ENCODE measurements at regions not wholly inside any gene's neighbourhood (a gene's known extent, or its start where the extent isn't known, plus 50 kb on each side); places are given as distances from the start of the nearest gene placed in this dataset.

DNA sequence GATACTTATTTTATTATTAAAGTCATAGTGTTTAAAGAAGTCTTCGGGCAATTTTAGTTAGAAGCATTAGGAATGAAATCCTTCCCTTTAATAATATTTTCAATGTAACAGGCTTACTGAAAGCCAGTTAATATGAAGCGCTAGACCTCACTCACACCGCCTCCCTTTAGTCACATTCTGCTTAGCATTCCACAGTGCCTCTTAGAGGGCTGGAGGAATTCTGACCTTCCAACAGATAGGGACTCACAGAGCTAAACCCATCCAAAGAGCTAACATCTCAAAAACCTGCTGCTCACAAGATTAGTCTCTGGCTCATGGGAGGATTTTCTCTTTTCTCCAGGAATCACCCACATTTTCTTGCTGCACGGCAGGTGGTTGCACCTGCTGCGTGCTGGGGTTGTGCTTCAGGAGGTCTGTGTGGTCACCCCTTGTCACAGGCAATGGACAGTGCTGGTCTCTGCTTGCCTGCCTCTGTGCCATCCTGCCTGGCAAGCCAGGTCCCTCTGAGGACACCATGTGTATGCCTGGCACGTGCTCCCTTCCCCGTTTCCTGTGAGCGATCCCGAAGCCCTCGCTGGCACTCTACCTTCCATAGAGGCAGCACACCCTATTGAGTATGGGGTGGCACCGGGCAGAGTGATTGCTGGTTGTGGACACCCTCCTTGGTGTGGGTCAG is 91.8 kb downstream of the KLF6 start:
- peaks cover 0 to 14% (median 0%) of the 10 kb centered on the region in 4 donors for H3K4me1 ChIP-seq
- H3K36me3 ChIP-seq: no peaks in the 10 kb centered on the region
- H3K27me3 ChIP-seq: no peaks in the 10 kb centered on the region
- no peak for DNase-seq (ENCODE audit: low spot score in 2 of 2)
- no peaks in the 10 kb centered on the region for H3K9me3 ChIP-seq
- TF ChIP-seq, protein P1, sequence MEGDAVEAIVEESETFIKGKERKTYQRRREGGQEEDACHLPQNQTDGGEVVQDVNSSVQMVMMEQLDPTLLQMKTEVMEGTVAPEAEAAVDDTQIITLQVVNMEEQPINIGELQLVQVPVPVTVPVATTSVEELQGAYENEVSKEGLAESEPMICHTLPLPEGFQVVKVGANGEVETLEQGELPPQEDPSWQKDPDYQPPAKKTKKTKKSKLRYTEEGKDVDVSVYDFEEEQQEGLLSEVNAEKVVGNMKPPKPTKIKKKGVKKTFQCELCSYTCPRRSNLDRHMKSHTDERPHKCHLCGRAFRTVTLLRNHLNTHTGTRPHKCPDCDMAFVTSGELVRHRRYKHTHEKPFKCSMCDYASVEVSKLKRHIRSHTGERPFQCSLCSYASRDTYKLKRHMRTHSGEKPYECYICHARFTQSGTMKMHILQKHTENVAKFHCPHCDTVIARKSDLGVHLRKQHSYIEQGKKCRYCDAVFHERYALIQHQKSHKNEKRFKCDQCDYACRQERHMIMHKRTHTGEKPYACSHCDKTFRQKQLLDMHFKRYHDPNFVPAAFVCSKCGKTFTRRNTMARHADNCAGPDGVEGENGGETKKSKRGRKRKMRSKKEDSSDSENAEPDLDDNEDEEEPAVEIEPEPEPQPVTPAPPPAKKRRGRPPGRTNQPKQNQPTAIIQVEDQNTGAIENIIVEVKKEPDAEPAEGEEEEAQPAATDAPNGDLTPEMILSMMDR (IDR thresholded peaks at IDR 0.05): no peak
- no peak for TF ChIP-seq EP300 (IDR thresholded peaks at IDR 0.05)
- no peak for TF ChIP-seq POLR2A (IDR thresholded peaks at IDR 0.05)
- H3K27ac ChIP-seq: no peak overlapping the region
- 84 to 93% methylated on average over 11 of the region's 11 CpGs for WGBS, 2 donors
- no peak overlapping the region for H3K4me3 ChIP-seq

DNA sequence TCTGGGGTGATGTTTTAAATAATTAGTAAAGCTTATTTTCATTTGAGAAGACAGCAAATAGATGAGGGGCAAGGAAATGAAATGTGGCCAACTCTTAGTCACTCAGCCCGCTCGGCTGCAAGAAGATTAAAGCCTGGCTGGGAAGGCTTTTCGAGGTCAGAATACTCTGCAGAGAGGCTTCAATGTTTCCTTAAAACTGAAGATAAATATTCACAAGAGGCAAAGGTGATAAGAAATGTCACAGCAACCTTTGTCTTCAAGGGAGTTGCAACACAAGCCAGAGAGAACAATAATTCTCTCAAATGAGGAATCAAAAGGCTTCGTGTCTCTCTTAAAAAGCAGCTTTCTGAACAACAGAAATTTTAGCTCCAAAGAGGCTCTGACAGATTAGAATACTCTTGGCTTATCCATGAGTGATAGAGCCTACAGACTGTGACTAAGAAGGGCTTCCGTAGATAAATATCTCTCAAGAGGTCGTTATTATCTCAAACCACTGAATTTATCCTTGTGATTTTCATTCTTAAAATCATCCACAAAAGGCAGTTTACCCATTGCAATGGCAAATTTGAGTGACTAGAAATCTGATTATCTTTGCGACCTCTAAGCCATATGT is 92.5 kb downstream of the KLF6 start:
- no peak overlapping the region for H3K4me3 ChIP-seq
- H3K27me3 ChIP-seq: no peaks in the 10 kb centered on the region
- WGBS, 2 donors: 41 to 52% methylated on average over 7 of the region's 7 CpGs
- no peaks in the 10 kb centered on the region for H3K9me3 ChIP-seq
- H3K4me1 ChIP-seq: peaks cover 0 to 14% (median 0%) of the 10 kb centered on the region in 4 donors
- DNase-seq (ENCODE audit: low spot score in 2 of 2): no peak
- peak overlapping the region in 1 of 4 donors; percentile 54 for H3K27ac ChIP-seq
- no peak for TF ChIP-seq EP300 (IDR thresholded peaks at IDR 0.05)
- TF ChIP-seq, protein P1 (IDR thresholded peaks at IDR 0.05): no peak
- TF ChIP-seq POLR2A (IDR thresholded peaks at IDR 0.05): no peak
- H3K36me3 ChIP-seq: no peaks in the 10 kb centered on the region

DNA sequence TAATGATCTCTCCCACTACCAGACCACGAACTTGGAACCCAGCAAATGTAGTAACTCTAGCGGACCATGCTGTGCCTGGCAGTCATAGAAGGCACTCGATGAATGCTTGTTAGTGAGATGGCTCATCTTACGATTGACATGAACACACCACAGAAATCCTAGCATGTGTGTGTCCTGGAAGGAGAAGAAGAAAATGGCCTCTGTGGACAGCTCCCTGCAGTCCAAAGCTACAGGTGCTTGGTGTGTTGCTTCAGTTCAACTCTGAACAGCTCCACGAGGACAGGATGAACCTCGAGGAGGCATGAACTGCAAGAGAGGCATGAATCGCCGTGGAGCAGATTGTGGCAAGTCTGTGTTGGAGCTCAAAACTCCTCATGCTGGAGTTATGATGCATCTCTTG is 93.5 kb downstream of the KLF6 start:
- Histone ChIP-seq H3K36me3 (no peaks in the 10 kb centered on the region), H3K27ac (no peak overlapping the region), H3K4me3 (no peak overlapping the region), H3K9me3 (no peaks in the 10 kb centered on the region), H3K4me1 (peaks cover 0 to 14% (median 0%) of the 10 kb centered on the region in 4 donors), H3K27me3 (no peaks in the 10 kb centered on the region)
- DNase-seq (ENCODE audit: low spot score in 2 of 2): no peak
- WGBS, 2 donors: 87 to 93% methylated on average over 8 of the region's 8 CpGs
- no peak for TF ChIP-seq POLR2A (IDR thresholded peaks at IDR 0.05)
- TF ChIP-seq, protein P1 (IDR thresholded peaks at IDR 0.05): no peak
- TF ChIP-seq EP300 (IDR thresholded peaks at IDR 0.05): no peak

DNA sequence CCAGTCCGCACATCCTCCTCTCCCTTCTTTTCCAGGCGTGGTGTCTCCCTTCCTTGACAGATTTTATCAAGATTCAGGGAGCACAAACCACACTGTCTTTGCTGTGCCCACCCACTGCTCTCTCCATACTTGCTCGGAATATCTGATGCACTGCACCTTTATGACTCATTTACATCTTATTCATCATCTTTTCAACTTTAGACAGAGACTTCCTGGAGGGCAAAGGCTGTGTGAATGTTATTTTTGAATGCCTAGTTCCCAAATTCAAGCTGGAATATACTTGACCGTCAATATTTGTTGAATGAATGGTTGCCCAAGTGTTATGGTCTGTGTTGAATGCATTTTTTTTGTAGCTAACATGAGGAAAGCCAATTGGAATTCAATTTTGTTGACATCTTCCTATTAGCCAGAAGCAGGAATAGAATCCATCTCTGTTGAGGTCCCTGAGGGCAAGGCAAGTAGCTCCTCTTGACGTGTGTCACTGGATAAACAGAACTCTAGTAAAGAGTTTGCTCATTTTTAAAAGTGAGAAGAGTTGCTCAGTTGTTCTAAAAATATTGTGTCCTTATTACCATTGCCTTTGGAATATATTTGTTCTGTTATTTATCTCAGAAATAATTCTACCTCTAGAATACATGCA is 95.0 kb downstream of the KLF6 start:
- Histone ChIP-seq H3K27me3 (no peaks in the 10 kb centered on the region), H3K4me3 (no peak overlapping the region), H3K4me1 (peaks cover 0 to 14% (median 0%) of the 10 kb centered on the region in 4 donors), H3K27ac (no peak overlapping the region), H3K36me3 (no peaks in the 10 kb centered on the region), H3K9me3 (no peaks in the 10 kb centered on the region)
- no peak for DNase-seq (ENCODE audit: low spot score in 2 of 2)
- TF ChIP-seq, protein P1 (IDR thresholded peaks at IDR 0.05): no peak
- TF ChIP-seq EP300 (IDR thresholded peaks at IDR 0.05): no peak
- TF ChIP-seq POLR2A (IDR thresholded peaks at IDR 0.05): no peak
- 77 to 79% methylated on average over 5 of the region's 5 CpGs for WGBS, 2 donors

DNA sequence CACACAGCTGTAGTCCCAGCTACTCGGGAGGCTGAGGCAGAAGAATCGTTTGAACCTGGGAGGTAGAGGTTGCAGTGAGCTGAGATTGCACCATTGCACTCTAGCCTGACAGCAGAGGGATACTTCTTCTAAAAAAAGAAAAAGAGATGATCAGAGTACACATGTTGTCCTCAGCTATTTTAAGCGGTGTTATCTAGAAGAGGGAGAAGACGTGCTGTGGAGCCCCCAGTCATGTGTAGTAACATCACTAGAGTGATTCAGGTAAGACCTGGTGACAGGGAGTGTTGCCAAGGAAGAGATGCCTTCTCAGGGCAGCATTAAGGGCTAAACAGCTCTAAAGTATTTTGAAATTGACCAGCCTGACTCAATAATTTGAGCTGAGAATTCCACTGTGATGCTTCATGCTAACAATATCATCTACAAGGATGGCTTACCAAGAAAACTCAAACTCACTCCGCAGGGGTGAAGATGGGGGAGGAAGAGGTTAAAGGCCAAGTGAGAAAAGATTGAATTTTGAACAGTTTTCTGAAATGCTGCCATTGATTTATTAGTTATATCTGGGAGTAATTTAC is 97.4 kb downstream of the KLF6 start:
- DNase-seq (ENCODE audit: low spot score in 2 of 2): no peak
- Histone ChIP-seq H3K36me3 (no peaks in the 10 kb centered on the region), H3K27me3 (no peaks in the 10 kb centered on the region), H3K4me3 (no peak overlapping the region), H3K27ac (no peak overlapping the region), H3K4me1 (peaks cover 0 to 7% (median 0%) of the 10 kb centered on the region in 4 donors), H3K9me3 (no peaks in the 10 kb centered on the region)
- WGBS, 2 donors: 82 to 94% methylated on average over 5 of the region's 5 CpGs
- TF ChIP-seq POLR2A (IDR thresholded peaks at IDR 0.05) (no peak), EP300 (IDR thresholded peaks at IDR 0.05) (no peak)
- TF ChIP-seq, protein P1 (IDR thresholded peaks at IDR 0.05): no peak
